ENCODE measurements at regions not wholly inside any gene's neighbourhood (a gene's known extent, or its start where the extent isn't known, plus 50 kb on each side); places are given as distances from the start of the nearest gene placed in this dataset.
"Not testable (repeated sequence)": the region's sequence is repeated elsewhere in the genome, so short reads cannot be mapped to it uniquely, and the experiment has no call there.

- no peak for DNase-seq
Observed at GRCh38 chrX:142483965-142484364, 278.9 kb upstream of the MAGEC2 start.

DNA sequence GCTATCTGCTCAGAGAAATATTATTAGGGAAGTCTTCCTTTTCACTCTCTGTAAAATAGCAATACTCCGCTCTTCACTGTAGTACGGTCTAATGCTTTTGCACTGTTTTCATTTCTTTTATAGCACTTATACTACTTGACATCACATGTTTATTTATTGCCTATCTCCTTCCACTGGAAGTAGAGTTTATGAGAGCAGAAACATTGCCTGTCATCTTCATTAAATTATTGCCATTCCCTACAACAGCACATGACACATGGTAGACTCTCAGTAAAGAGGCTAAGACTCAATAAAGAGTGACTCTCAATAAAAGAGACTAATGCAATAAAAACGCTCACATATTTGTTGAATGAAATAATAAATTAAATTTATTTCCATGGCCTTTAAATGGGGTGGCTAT, 241.3 kb upstream of the MAGEC2 start:
- DNase-seq = no peak

- no peak for DNase-seq
Observed at GRCh38 chrX:142428916-142429315, 223.8 kb upstream of the MAGEC2 start.

GRCh38 chrX:142390998-142391397, 185.9 kb upstream of the MAGEC2 start:
- DNase-seq = not testable (repeated sequence)

GRCh38 chrX:142363501-142363900, 158.4 kb upstream of the MAGEC2 start:
- no peak for DNase-seq

GRCh38 chrX:142359331-142359730, 154.2 kb upstream of the MAGEC2 start:
- no peak for DNase-seq

DNA sequence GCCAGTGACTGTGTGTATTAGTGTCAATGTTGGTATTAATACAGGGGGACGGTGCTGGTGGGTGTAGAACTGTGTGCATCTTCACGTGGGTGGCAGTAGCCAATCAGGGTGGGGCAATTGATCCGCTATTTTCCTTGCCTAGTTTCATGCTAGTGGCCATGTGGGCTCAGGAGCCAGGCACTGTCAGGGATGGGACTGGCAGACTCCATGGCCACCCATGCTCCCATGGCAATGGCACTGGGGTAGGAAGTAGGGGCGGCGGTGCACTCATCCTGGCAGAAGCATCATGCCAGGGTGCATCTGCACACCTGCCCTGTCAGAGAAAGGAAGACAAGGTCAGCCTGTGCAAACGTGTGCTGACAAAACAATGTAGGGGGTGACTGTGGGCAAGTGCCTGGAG, 122.1 kb upstream of the MAGEC2 start:
- no peak for DNase-seq

DNA sequence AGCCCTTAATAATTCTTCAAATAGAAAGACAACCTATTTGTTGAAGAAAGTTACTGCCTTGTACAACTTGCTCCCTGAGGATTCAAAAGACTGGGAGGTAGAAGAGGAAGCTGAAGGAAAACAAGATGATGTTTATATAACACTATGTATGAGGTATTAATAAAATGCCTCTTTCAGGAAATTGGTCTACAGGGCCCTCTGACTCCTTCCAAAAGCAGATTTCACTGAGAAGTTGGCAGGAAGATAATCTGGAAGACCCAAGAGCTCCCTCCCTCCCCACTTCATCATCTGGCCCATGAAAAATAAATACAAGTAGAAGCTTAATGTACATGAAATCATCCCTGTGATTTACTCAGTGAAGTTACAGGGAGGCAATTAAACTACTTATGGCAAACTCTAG, 107.5 kb upstream of the MAGEC2 start:
- no peak for DNase-seq

DNA sequence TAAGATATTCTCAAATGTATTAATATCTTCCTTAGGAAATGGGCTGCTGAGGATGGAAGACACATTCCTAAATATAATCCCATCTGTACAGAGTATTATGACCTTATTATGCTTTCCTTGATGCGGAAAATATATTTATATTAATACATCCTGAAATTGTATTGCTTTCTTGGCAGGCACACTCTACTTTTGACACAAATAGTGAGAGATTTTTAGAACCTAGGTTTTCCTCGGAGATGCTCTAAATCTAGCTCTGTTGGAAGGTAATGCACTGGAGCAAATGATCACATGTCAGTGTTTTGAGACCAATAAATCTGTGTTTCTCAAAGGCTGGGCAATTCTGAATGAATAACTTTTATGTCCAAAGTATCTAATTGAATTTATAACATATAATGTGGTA, 94.3 kb upstream of the MAGEC2 start:
- no peak for DNase-seq

- DNase-seq = no peak
Observed at GRCh38 chrX:142296421-142296820, 91.3 kb upstream of the MAGEC2 start.

- DNase-seq = no peak
Observed at GRCh38 chrX:142295190-142295589, 90.1 kb upstream of the MAGEC2 start.

GRCh38 chrX:142270166-142270565, 65.1 kb upstream of the MAGEC2 start:
- DNase-seq = not testable (repeated sequence)

- DNase-seq = no peak
Observed at GRCh38 chrX:142266417-142266816, 61.3 kb upstream of the MAGEC2 start.

DNA sequence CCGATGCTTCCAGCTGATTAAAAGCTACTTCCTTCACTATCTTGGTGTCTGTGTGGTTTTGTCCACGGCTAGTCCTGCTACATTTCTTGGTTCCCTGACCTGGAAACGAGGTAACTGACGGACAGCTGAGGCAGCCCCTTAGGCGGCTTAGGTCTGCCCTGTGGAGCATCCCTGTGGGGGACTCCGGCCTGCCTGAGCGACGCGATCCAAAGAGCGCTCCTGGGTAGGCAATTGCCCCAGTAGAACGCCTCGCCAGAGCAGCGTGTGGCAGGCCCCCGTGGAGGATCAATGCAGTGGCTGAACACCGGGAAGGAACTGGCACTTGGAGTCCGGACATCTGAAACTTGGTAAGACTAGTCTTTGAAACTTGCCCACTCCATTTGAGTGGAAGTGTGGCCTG, 60.5 kb upstream of the MAGEC2 start:
- DNase-seq = not testable (repeated sequence)

GRCh38 chrX:142256935-142257334, 51.8 kb upstream of the MAGEC2 start:
- no peak for DNase-seq

Measured in right forelimb (tissue), 1 donor.